Kidney glomerular epithelial cell (primary cell): ENCODE measurements at regions not wholly inside any gene's neighbourhood (a gene's known extent, or its start where the extent isn't known, plus 50 kb on each side); places are given as distances from the start of the nearest gene placed in this dataset.
A peak's percentile ranks its signal among the peaks of the same experiment; 100 is the strongest.

Source experiments
- DNase-seq: peaks from one replicate; lab custom pipeline; 2025; lab: John Stamatoyannopoulos, UW

- no peak for DNase-seq
Observed at GRCh38 chr2:48107326-48107925, 201.1 kb upstream of the FBXO11 start.

- DNase-seq: no peak
Observed at GRCh38 chr2:48108455-48108854, 202.2 kb upstream of the FBXO11 start.

- no peak for DNase-seq
Observed at GRCh38 chr2:48109491-48110204, 203.3 kb upstream of the FBXO11 start.

GRCh38 chr2:48110492-48110891 lies 204.0 kb upstream of the FOXN2 start:
- DNase-seq: no peak

DNA sequence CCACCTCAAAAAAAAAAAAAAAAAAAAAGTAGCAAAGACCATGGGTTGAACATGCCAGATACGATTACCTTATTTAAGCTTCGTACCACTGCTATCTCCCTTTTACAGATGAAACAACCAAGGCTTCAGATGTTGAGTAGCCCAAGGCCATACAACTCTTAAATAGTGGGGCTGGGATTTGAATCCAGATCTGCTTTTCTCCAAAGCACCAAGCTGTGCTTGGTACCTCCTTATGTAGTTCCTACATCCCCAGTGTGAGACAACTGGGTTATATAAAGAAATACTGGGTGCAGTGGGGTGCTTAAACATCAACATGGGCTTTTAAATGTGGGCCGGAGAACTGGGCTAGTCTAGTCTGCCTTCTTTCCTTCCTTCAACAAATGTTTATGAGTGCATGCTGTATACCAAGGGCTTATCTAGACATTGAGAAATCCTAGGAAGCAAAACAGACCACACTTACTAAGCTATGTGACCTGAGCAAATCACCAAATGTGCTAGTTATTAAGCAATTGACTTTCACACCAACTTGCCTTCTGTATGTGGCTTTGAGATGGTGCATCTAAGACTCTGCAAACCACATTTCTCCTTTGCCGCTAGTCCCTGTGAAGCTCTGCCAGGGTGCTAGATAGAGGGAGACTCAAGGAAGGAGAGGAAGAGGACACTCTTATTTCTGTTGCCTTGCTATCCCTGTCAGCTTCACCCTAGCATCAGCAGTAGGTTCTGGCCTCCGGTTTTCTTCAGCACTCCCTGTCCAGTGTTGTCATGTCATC lies 201.4 kb upstream of the FOXN2 start:
- DNase-seq: no peak

DNA sequence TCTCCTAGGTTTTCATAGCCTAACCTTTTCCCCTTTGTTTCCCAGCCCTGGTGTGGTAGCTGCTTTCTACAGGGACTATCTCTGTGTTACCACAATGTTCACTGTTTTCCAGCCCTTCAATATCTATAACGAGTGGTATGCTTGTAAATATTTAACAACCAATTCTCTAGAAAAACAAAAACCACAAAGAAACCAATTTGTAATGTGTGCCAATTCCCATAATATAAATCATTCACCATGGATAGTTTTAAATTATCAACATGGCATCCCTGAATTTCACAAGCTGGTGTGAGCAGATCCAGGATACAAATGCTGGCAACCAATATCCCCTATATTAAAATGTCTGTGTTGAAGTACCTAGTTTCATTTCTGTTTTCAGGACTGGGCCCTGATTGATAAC lies 200.7 kb upstream of the FOXN2 start:
- DNase-seq: no peak

GRCh38 chr2:48114256-48114655 lies 200.2 kb upstream of the FOXN2 start:
- DNase-seq: no peak

DNA sequence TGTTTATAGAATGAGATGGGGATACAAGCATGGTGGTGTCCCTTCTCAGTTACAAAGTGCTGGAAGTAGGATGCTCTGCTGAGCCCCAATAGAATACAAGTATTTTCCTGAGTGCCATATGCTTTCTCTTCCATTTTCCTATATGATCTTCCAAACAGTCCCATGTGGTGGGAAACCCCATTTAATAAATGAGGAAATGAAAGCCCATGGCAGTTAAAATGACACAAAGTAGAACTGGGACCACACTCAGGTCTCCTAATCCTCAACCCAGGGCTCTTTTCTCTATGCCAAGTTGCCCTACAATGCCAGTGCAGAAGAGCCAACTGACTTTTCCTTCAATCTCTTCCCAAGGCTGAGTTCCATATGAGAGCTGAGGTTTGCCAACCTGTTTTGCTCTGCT lies 198.0 kb upstream of the FOXN2 start:
- DNase-seq: no peak

GRCh38 chr2:48118895-48119294 lies 195.6 kb upstream of the FOXN2 start:
- no peak for DNase-seq

DNA sequence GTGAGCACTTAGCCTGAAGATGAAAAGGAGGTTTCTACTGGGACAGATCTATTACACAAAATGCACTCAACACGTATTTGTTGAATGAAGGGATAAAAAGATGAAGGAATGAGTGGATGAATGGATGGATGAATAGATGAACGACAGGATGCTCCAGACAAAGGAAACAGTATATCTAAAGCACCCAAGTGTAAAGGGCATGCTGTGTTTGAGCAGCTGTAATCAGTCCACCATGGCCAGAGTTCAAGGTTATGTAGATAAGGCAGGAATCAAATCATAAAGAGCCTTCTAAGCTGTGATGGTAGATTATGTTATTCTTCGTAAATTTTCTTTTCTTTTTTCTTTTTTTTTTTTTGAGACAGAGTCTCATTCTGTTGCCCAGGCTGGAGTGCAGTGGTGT lies 194.4 kb upstream of the FOXN2 start:
- no peak for DNase-seq

GRCh38 chr2:48120759-48121242 lies 193.7 kb upstream of the FOXN2 start:
- DNase-seq: no peak

- no peak for DNase-seq
Observed at GRCh38 chr2:48122166-48122565, 192.3 kb upstream of the FOXN2 start.

- no peak for DNase-seq
Observed at GRCh38 chr2:48124592-48124991, 189.9 kb upstream of the FOXN2 start.

- DNase-seq: peak; percentile 49
Observed at GRCh38 chr2:48126162-48126561, 188.3 kb upstream of the FOXN2 start.

GRCh38 chr2:48127612-48128191 lies 186.8 kb upstream of the FOXN2 start:
- no peak for DNase-seq

DNA sequence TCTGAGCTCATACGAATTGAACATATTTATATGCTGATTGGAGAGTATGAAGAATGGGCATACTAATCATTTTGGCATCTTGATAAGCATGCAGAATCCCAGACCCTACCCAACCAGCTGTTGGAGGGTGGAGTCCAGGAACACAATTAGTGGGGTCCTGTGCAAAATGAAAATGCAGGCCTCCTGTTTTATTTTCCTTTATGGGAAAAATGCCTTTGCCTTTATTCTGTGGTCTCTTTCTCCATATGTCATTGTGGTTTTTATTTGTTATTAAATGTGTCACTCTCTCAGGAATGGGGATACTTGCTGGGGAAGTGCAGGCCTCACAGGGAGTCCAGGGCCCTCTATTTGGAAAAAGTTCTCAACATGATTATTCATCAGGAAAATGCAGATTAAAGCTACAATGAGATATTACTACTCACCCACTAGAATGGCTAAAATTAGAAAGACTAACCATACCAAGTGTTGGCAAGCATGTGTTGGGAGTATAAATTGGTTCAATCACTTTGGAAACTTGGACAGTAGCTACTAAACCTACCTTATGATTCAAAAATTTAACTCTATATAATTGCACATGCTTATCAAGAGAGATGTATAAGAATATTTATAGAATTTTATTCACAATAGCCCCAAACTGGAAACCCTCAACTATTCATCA lies 185.1 kb upstream of the FOXN2 start:
- DNase-seq: no peak

DNA sequence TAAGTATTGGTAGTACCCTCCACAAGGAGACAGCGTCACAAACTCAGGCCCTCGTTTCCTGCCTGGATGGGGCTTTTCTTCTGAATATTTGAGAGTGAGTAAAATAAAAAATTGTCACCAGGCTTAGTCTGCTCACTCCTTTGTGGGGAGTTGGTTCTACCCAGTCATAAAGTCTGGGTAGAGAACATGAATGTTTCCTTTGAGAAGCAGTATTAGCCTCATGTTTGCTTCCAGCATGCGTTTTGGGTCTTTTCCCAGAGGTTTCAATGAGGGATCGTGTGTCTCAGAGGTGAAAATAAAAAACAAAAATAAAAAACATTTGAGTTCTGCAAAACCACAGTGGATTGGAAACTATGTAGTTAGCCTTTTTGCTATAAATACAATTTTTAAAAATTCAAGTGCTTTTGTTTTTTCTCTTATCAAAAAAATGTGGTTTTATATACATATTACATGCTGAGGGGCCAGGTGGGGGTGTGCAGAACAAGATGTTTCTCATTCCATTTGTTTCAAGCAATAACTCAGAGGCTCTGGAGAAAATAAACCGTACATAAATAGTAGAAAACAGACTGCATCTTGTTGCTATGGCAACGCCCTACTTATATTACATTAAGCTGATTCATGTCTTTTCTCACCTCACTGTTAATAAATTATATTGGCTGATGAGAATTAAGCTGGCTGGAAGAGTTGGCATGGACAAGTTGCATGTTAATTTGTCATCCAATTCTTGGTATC lies 182.8 kb upstream of the FOXN2 start:
- peak; percentile 14 for DNase-seq

DNA sequence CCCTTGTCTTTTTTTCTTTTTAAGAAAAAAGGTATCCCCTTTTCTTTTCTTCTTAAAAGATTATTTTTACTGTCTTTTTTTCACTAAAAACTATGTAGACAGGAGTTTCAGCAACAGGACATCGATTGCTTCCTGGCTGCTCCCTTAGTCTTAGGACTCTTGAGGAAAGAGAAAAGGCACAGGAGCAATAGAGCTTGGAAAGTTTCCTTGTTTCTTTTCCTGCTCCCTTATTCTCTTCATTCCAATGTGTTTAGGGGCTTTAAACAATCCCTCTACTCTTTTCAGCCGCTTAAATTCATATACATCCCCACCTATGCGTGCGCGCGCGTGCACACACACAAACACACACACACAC lies 182.2 kb upstream of the FOXN2 start:
- no peak for DNase-seq

GRCh38 chr2:48134704-48135103 lies 179.8 kb upstream of the FOXN2 start:
- no peak for DNase-seq

GRCh38 chr2:48135797-48136196 lies 178.7 kb upstream of the FOXN2 start:
- DNase-seq: no peak

DNA sequence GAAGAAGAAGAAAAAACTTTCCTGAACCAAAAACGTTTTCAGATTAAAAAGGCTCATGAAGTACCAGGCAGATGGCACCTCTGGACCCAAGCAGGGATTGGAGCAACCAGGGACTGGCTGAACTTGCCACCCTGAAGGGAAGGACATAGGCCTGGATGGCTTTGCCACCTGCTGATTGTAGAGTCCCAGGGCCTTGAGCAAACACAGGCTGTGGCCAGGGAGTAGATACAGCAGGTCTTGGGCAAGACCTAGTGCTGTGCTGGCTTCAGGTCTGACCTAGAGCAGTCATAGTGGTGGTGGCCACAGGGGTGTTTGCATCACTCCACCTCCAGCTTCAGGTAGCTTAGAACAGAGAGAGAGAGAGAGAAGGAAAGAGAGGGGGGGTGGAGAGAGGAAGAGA lies 176.7 kb upstream of the FOXN2 start:
- no peak for DNase-seq

GRCh38 chr2:48138898-48139297 lies 175.6 kb upstream of the FOXN2 start:
- no peak for DNase-seq
